Upper lobe of left lung (tissue), 4 donors: ENCODE measurements at regions not wholly inside any gene's neighbourhood (a gene's known extent, or its start where the extent isn't known, plus 50 kb on each side); places are given as distances from the start of the nearest gene placed in this dataset.

Source experiments
- EP300 ChIP-seq, 4 donors: sonication (generic); formaldehyde crosslinking; IDR thresholded peaks; one replicate each; pipeline ENCODE4 v1.5.1; 2017; ENCODE audit warnings: antibody characterized with exemption in 4 of 4, control low read depth in 2 of 4
- POLR2A ChIP-seq, 4 donors: fragments of 450-650 bp; IDR thresholded peaks; one replicate each; pipeline ENCODE4 v1.5.1; 2016 to 2017; ENCODE audit warnings: antibody characterized with exemption in 4 of 4, mild to moderate bottlenecking in 2 of 4
- POLR2AphosphoS5 ChIP-seq, 2 donors: sonication (generic); formaldehyde crosslinking; IDR thresholded peaks; one replicate each; pipeline ENCODE4 v1.5.1; 2017; ENCODE audit warnings: antibody characterized with exemption in 2 of 2
- TF ChIP-seq, protein P1 (sequence below), 6 experiments: fragments of 450-650 bp in 4 of 6; fragments of 200-600 bp in 2 of 6; sonication (generic) in 2 of 6; IDR thresholded peaks; one replicate each; pipeline ENCODE4 v1.5.1; 2016 to 2019; ENCODE audit warnings: antibody characterized with exemption in 6 of 6

DNA sequence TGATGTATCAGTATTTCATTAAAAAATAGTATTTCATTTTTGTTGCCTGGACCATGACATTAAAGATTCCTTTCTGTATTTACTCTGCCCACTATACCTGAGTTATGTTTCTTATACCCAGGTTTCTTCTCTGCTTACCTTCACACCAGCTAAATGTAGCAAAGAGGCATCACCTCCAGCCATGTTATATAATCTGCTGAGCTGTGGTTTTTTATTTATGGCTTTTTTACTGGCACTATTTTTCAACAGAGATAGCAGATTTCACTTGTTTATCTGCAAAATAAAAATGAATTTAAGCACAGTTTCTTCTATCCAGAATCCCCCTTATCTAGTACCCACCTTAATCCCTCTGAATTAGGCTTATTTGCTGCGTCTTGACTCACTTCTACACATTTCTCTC, 979.0 kb upstream of the MAN1A1 start:
- TF ChIP-seq, protein P1, sequence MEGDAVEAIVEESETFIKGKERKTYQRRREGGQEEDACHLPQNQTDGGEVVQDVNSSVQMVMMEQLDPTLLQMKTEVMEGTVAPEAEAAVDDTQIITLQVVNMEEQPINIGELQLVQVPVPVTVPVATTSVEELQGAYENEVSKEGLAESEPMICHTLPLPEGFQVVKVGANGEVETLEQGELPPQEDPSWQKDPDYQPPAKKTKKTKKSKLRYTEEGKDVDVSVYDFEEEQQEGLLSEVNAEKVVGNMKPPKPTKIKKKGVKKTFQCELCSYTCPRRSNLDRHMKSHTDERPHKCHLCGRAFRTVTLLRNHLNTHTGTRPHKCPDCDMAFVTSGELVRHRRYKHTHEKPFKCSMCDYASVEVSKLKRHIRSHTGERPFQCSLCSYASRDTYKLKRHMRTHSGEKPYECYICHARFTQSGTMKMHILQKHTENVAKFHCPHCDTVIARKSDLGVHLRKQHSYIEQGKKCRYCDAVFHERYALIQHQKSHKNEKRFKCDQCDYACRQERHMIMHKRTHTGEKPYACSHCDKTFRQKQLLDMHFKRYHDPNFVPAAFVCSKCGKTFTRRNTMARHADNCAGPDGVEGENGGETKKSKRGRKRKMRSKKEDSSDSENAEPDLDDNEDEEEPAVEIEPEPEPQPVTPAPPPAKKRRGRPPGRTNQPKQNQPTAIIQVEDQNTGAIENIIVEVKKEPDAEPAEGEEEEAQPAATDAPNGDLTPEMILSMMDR (IDR thresholded peaks at IDR 0.05): no peak
- TF ChIP-seq POLR2A (IDR thresholded peaks at IDR 0.05) (no peak), POLR2AphosphoS5 (IDR thresholded peaks at IDR 0.05) (no peak), EP300 (IDR thresholded peaks at IDR 0.05) (no peak)
